ENCODE measurements at regions not wholly inside any gene's neighbourhood (a gene's known extent, or its start where the extent isn't known, plus 50 kb on each side); places are given as distances from the start of the nearest gene placed in this dataset.

- no peak for DNase-seq (ENCODE audit: low spot score in 2 of 2)
- Histone ChIP-seq H3K4me1 (no peaks in the 10 kb centered on the region), H3K27me3 (ENCODE audit: low read depth) (no peaks in the 10 kb centered on the region), H3K36me3 (replicated peaks) (no peaks in the 10 kb centered on the region), H3K4me3 (no peak overlapping the region), H3K9me3 (no peaks in the 10 kb centered on the region)
- in situ Hi-C loops (cut with MboI; ENCODE audit: low sequenced_read_pairs), result no loop called here
Measured at GRCh38 chr13:86838411-86839120, 832.6 kb upstream of the SLITRK5 start.

- no peaks in the 10 kb centered on the region for H3K9me3 ChIP-seq
- no peak for DNase-seq (ENCODE audit: low spot score in 2 of 2)
- no peak overlapping the region for H3K4me3 ChIP-seq
- H3K36me3 ChIP-seq (replicated peaks), result no peaks in the 10 kb centered on the region
- no peaks in the 10 kb centered on the region for H3K27me3 ChIP-seq (ENCODE audit: low read depth)
- in situ Hi-C loops (cut with MboI; ENCODE audit: low sequenced_read_pairs), result no loop called here
- H3K4me1 ChIP-seq, result no peaks in the 10 kb centered on the region
Measured at GRCh38 chr13:86839221-86839620, 832.0 kb upstream of the SLITRK5 start.

GRCh38 chr13:86840250-86841191 lies 830.6 kb upstream of the SLITRK5 start:
- Histone ChIP-seq H3K4me3 (no peak overlapping the region), H3K27me3 (ENCODE audit: low read depth) (no peaks in the 10 kb centered on the region), H3K4me1 (no peaks in the 10 kb centered on the region), H3K9me3 (no peaks in the 10 kb centered on the region), H3K36me3 (replicated peaks) (no peaks in the 10 kb centered on the region)
- DNase-seq (ENCODE audit: low spot score in 2 of 2), result no peak
- in situ Hi-C loops (cut with MboI; ENCODE audit: low sequenced_read_pairs), result no loop called here

GRCh38 chr13:86841264-86841663 lies 829.9 kb upstream of the SLITRK5 start:
- Histone ChIP-seq H3K4me1 (no peaks in the 10 kb centered on the region), H3K4me3 (no peak overlapping the region), H3K27me3 (ENCODE audit: low read depth) (no peaks in the 10 kb centered on the region), H3K9me3 (no peaks in the 10 kb centered on the region), H3K36me3 (replicated peaks) (no peaks in the 10 kb centered on the region)
- no peak for DNase-seq (ENCODE audit: low spot score in 2 of 2)
- in situ Hi-C loops (cut with MboI; ENCODE audit: low sequenced_read_pairs), result no loop called here

DNA sequence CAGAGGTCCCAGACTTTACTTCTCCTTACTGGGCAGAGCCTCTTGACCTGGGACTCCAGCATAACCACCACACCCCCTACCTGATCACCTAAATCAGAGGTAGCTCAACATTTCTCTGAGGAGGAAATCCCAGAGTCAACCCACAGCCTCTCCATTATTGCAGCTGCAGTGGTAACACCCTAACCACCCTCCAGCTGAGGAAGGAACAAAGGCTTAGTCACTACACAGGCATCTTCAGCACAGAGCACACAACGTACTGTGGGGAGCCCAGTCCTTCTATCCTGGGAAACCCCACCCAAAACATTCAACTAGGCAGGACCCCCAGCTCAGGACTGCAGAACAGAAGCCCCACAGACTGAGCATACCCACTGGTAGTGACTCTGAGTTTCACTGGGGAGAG lies 824.7 kb upstream of the SLITRK5 start:
- no peaks in the 10 kb centered on the region for H3K4me1 ChIP-seq
- no peaks in the 10 kb centered on the region for H3K27me3 ChIP-seq (ENCODE audit: low read depth)
- H3K9me3 ChIP-seq, result no peaks in the 10 kb centered on the region
- no peak for DNase-seq (ENCODE audit: low spot score in 2 of 2)
- no peaks in the 10 kb centered on the region for H3K36me3 ChIP-seq (replicated peaks)
- H3K4me3 ChIP-seq, result no peak overlapping the region
- in situ Hi-C loops (cut with MboI; ENCODE audit: low sequenced_read_pairs), result no loop called here

DNA sequence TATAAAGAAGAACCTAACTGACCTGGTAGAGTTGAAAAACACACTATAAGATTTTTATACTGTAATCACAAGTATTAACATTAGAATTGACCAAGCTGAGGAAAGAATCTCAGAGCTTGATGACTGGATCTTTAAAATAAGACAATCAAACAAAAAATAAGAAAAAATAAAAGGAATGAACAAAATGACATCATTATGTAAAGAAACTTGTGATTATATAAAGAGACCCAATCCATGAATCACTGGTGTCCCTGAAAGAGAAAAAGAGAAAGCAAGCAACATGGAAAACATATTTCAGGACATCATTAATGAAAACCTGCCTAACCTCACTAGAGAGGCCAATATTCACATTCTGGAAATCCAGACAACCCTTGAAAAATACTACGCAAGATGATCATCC lies 822.5 kb upstream of the SLITRK5 start:
- H3K4me3 ChIP-seq, result no peak overlapping the region
- H3K27me3 ChIP-seq (ENCODE audit: low read depth), result no peaks in the 10 kb centered on the region
- no peaks in the 10 kb centered on the region for H3K36me3 ChIP-seq (replicated peaks)
- H3K9me3 ChIP-seq, result no peaks in the 10 kb centered on the region
- no peaks in the 10 kb centered on the region for H3K4me1 ChIP-seq
- no peak for DNase-seq (ENCODE audit: low spot score in 2 of 2)
- in situ Hi-C loops (cut with MboI; ENCODE audit: low sequenced_read_pairs), result no loop called here

GRCh38 chr13:86856991-86857390 lies 814.2 kb upstream of the SLITRK5 start:
- in situ Hi-C loops (cut with MboI; ENCODE audit: low sequenced_read_pairs), result no loop called here
- Histone ChIP-seq H3K4me3 (no peak overlapping the region), H3K4me1 (no peaks in the 10 kb centered on the region), H3K9me3 (no peaks in the 10 kb centered on the region), H3K36me3 (replicated peaks) (no peaks in the 10 kb centered on the region), H3K27me3 (ENCODE audit: low read depth) (no peaks in the 10 kb centered on the region)
- DNase-seq (ENCODE audit: low spot score in 2 of 2), result no peak

DNA sequence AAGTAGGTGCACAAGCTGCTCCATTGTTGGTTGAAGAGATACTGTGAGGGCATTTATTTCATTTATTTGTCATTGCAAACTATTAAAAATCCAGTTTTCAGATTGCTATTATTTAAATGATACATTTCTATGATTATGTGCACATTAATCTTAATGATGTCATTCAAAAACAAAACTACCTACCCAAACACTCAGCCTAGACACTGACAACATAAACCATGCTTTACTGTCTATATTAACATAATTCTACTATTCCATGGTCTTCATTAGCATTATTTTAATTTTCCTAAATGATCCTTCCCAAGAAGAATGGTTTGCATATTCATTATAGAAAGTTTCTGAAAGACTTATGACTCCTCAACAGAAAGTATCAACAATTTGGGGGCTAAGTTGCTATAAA lies 813.0 kb upstream of the SLITRK5 start:
- no peaks in the 10 kb centered on the region for H3K36me3 ChIP-seq (replicated peaks)
- H3K4me1 ChIP-seq, result no peaks in the 10 kb centered on the region
- in situ Hi-C loops (cut with MboI; ENCODE audit: low sequenced_read_pairs), result no loop called here

GRCh38 chr13:86862137-86862536 lies 809.0 kb upstream of the SLITRK5 start:
- Histone ChIP-seq H3K4me3 (no peak overlapping the region), H3K27me3 (ENCODE audit: low read depth) (no peaks in the 10 kb centered on the region), H3K4me1 (no peaks in the 10 kb centered on the region), H3K36me3 (replicated peaks) (no peaks in the 10 kb centered on the region), H3K9me3 (no peaks in the 10 kb centered on the region)
- peak; percentile 6 to 20 for DNase-seq (ENCODE audit: low spot score in 2 of 2)
- in situ Hi-C loops (cut with MboI; ENCODE audit: low sequenced_read_pairs), result no loop called here

More for the DNA sequence above, 813.0 kb upstream of the SLITRK5 start:
- no peak for DNase-seq (ENCODE audit: low spot score in 2 of 2)
- Histone ChIP-seq H3K4me3 (no peak overlapping the region), H3K27me3 (ENCODE audit: low read depth) (no peaks in the 10 kb centered on the region), H3K9me3 (no peaks in the 10 kb centered on the region)

- Histone ChIP-seq H3K27me3 (ENCODE audit: low read depth) (no peaks in the 10 kb centered on the region), H3K36me3 (replicated peaks) (no peaks in the 10 kb centered on the region), H3K9me3 (no peaks in the 10 kb centered on the region), H3K4me1 (no peaks in the 10 kb centered on the region), H3K4me3 (no peak overlapping the region)
- in situ Hi-C loops (cut with MboI; ENCODE audit: low sequenced_read_pairs), result no loop called here
- DNase-seq (ENCODE audit: low spot score in 2 of 2), result no peak
Measured at GRCh38 chr13:86864376-86864775, 806.8 kb upstream of the SLITRK5 start.

- in situ Hi-C loops (cut with MboI; ENCODE audit: low sequenced_read_pairs), result no loop called here
Measured at GRCh38 chr13:86870444-86870843, 800.7 kb upstream of the SLITRK5 start.

GRCh38 chr13:86877441-86877840 lies 793.7 kb upstream of the SLITRK5 start:
- H3K9me3 ChIP-seq, result no peaks in the 10 kb centered on the region
- in situ Hi-C loops (cut with MboI; ENCODE audit: low sequenced_read_pairs), result no loop called here

More at GRCh38 chr13:86870444-86870843, 800.7 kb upstream of the SLITRK5 start:
- H3K9me3 ChIP-seq, result no peaks in the 10 kb centered on the region
- no peaks in the 10 kb centered on the region for H3K36me3 ChIP-seq (replicated peaks)
- H3K4me3 ChIP-seq, result no peak overlapping the region
- no peaks in the 10 kb centered on the region for H3K27me3 ChIP-seq (ENCODE audit: low read depth)
- no peaks in the 10 kb centered on the region for H3K4me1 ChIP-seq
- DNase-seq (ENCODE audit: low spot score in 2 of 2), result peak in 1 of 2 experiments; percentile 18

DNA sequence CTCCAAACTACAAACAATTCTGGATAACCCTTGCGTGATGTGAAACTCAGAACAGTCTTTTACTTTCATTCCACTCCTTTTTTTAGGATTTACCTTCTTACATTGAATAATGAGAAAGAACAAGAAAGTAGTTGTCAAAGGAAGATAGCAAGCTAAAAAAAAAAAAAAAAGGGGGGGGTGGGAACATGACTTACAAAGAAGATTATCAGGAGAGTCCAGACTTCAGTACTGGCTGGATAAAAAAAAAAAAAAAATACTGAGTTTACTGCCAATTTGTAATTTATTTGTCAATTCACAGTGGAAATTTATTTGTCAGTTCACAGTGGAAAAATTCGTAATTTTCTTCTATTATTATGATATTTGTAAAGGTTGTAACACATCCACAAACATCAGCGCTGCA lies 792.4 kb upstream of the SLITRK5 start:
- Histone ChIP-seq H3K36me3 (replicated peaks) (no peaks in the 10 kb centered on the region), H3K4me1 (no peaks in the 10 kb centered on the region), H3K9me3 (no peaks in the 10 kb centered on the region), H3K27me3 (ENCODE audit: low read depth) (no peaks in the 10 kb centered on the region), H3K4me3 (no peak overlapping the region)
- DNase-seq (ENCODE audit: low spot score in 2 of 2), result no peak
- in situ Hi-C loops (cut with MboI; ENCODE audit: low sequenced_read_pairs), result no loop called here

More at GRCh38 chr13:86877441-86877840, 793.7 kb upstream of the SLITRK5 start:
- Histone ChIP-seq H3K4me3 (no peak overlapping the region), H3K4me1 (no peaks in the 10 kb centered on the region), H3K27me3 (ENCODE audit: low read depth) (no peaks in the 10 kb centered on the region), H3K36me3 (replicated peaks) (no peaks in the 10 kb centered on the region)
- no peak for DNase-seq (ENCODE audit: low spot score in 2 of 2)

DNA sequence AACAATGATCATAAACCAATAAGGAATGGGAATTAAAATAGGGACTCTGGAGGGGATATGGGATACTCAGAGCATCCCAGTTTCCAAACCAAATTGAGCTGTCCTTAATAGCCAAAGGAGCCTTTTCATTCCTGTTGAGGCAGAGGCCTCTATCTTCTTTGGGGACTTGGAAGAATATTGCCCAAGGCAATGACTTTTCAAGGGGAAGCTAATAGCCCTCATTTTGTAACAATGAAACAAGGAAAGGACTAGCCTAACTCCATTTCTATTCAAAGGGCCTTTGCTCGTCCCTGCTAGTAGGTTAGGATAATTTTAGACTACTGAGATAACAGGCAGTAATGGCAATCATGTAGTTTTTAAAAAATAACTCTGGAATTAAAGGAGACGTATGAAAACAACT lies 789.8 kb upstream of the SLITRK5 start:
- no peaks in the 10 kb centered on the region for H3K9me3 ChIP-seq
- no peaks in the 10 kb centered on the region for H3K36me3 ChIP-seq (replicated peaks)
- no peaks in the 10 kb centered on the region for H3K4me1 ChIP-seq
- no peak for DNase-seq (ENCODE audit: low spot score in 2 of 2)
- H3K4me3 ChIP-seq, result no peak overlapping the region
- in situ Hi-C loops (cut with MboI; ENCODE audit: low sequenced_read_pairs), result no loop called here
- no peaks in the 10 kb centered on the region for H3K27me3 ChIP-seq (ENCODE audit: low read depth)

Data from HAP-1 (cell line).